GM12801 (cell line): ENCODE measurements at regions not wholly inside any gene's neighbourhood (a gene's known extent, or its start where the extent isn't known, plus 50 kb on each side); places are given as distances from the start of the nearest gene placed in this dataset.

ENCODE experiments used
- TF ChIP-seq, protein P1 (sequence below): IDR thresholded peaks from one replicate; pipeline ENCODE4 v1.5.1; 2011; ENCODE audit warnings: control low read depth; ENCODE audit not compliant: insufficient read length; ENCODE audit errors: extremely low read depth

DNA sequence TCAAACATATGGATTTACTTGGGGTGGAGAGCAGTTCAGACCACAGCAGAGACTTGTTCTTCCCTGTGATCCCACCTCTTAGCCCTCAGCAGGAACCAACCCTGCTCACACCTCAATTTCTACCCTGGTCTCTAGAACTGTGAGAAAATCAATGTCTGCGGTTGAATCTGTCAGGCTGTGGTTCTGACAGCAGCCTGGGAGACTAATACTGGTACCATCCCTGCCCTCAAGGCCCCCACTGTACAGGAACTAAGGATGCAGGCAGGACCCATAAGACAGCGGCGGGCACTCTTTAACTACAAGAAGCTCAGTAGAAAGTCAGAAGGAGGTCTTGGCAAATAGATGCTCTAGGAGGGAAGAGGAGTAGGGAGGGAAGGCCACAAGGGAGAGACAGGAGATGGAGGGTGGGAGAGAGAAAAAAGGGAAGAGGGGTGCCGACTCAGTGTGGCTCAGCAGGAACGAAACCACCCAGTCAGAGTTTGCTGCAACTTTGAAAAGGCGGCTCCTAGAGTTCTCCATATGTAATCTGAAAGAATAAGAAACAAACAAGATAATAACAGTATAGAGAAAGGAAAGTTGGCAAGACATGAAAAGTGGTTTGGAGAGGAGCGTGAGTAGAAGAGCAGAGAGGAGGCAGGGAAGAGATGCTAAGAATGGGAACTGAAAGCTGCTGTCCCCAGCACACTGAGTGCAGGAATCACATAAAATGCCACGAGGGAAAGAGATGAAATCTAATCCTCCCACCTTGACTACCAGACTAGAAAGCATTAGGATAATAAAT lies 323.9 kb upstream of the ID2 start:
- TF ChIP-seq, protein P1, sequence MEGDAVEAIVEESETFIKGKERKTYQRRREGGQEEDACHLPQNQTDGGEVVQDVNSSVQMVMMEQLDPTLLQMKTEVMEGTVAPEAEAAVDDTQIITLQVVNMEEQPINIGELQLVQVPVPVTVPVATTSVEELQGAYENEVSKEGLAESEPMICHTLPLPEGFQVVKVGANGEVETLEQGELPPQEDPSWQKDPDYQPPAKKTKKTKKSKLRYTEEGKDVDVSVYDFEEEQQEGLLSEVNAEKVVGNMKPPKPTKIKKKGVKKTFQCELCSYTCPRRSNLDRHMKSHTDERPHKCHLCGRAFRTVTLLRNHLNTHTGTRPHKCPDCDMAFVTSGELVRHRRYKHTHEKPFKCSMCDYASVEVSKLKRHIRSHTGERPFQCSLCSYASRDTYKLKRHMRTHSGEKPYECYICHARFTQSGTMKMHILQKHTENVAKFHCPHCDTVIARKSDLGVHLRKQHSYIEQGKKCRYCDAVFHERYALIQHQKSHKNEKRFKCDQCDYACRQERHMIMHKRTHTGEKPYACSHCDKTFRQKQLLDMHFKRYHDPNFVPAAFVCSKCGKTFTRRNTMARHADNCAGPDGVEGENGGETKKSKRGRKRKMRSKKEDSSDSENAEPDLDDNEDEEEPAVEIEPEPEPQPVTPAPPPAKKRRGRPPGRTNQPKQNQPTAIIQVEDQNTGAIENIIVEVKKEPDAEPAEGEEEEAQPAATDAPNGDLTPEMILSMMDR, result no peak

DNA sequence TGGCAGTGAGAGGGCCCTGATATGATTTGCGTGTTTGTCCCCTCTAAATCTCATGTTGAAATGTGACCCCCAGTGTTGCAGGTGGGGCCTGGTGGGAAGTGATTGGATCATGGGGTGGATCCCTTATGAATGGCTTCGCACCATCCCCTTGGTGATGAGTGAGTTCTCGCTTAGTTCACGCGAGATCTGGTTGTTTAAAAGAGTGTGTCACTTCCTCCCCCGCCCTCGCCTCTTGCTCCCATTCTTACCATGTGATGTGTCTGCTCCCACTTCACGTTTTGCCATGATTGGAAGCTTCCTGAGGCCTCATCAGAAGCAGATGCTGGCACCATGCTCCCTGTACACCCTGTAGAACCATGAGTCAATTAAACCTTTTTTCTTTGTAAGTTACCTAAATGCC lies 319.9 kb upstream of the ID2 start:
- TF ChIP-seq, protein P1, result no peak

DNA sequence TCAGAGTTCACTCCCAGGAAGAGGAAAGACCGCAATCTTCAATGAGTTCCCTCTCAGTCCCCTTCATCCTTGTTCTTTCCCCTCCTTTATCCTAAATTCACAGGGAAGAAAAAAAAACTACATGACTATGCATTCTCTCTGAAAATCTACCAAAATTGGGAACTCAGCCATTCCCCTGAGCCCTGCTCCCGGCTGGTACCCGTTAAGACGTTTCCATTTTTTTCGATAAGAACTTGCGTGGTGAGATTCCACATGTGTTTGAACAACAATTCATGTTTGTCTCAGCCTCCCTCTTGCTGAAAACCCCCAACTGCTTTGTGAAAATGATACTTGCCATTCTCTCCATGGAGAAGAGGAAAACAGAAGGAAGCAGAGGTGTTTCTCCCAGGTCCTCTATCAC lies 318.7 kb upstream of the ID2 start:
- TF ChIP-seq, protein P1, result no peak

DNA sequence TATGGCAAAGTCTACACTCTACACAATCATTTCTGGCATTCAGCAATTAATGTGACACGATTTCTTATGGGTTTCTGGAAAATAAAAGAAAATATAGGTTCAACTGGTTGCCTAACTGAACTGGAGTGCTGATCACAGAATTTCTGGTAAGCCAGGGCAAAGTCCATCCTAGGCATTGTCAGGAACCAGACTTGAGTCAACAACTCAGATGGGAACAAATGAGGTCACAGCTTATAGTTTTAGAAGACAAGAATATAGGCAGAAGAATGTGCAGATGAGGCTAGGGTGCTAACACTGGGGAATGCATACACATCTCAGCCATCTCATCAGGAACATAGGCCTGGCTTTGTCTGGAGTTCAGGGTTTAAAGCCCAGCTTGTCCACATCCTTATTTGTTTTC lies 317.2 kb upstream of the ID2 start:
- TF ChIP-seq, protein P1, result no peak

DNA sequence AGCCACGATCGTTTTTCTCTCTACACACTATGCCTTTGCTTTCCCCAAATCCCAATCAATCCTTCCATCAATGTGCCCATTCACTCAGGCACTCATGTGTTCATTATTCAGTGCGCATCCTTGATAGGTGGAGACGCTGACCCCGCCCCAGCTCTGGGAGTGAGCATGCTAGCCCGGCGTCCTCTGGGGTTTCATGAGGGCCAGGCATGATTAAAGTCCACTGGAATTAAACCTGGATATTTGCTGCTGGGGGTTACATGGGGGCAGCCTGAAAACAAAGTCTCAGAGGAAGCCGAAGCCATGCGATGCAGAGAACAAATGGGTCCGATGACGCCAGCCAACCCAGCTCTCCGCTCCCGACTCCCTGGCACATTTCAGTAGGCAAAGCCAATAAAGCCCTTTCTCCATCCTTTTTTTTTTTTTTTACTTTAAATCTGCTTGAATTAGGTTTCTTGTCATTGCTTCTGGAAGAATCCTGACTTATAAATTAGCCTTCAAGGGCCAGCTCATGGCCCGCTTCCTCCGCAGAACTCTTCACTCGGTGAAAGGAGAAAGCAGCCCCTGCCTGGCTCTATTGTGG lies 316.4 kb upstream of the ID2 start:
- TF ChIP-seq, protein P1, result no peak

DNA sequence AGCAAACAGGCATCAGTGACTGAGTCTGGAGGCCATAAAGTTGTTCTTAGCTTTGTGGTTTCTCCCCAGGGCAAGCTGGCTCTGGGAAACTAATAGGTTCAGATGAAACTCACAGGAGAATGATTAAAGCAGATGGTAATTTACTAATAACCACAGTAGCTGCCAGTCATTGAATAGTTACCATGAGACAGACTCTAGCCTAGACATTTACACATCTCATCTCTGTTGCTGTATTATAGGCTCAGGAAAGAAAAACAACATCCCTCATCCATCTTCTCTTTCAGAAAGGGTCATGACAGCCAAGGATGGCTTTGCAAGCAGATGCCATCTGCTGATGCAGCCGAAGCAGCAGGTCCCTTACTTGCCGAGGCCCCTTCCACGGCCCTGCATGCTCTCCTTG lies 314.0 kb upstream of the ID2 start:
- TF ChIP-seq, protein P1, result no peak

DNA sequence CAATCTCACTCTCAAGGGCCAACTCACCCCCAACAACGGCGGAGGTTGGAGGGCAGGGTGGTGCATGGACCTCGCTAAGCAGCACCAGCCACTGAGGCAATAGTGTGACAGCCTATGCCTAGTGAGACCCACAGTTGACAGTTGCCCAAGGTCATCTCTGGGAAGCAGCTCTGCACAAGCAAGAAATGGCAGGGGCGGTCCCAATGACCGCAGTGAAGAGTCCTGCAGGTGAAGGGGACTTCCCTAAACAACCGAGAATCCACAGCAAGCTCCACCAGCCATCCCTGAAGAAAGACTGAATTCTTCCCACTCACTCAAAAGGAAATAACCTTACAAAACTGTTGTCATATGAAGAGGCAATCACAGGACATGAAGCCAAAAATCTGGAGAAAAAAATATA lies 313.4 kb upstream of the ID2 start:
- TF ChIP-seq, protein P1, result no peak
